Peyer's patch (tissue), 4 donors: ENCODE measurements at regions not wholly inside any gene's neighbourhood (a gene's known extent, or its start where the extent isn't known, plus 50 kb on each side); places are given as distances from the start of the nearest gene placed in this dataset.

Experiments used
- CTCF ChIP-seq, 6 experiments: fragments of 450-650 bp in 4 of 6; fragments of 200-600 bp in 2 of 6; sonication (generic) in 1 of 6; IDR thresholded peaks; one replicate each; pipeline ENCODE4 v1.5.1; 2017 to 2019; ENCODE audit warnings: antibody characterized with exemption in 6 of 6, mild to moderate bottlenecking in 3 of 6, moderate library complexity in 1 of 6
- POLR2A ChIP-seq, 2 donors: fragments of 450-650 bp; IDR thresholded peaks; one replicate each; pipeline ENCODE4 v1.5.1; 2017; ENCODE audit warnings: antibody characterized with exemption in 2 of 2, mild to moderate bottlenecking in 2 of 2, moderate library complexity in 2 of 2

DNA sequence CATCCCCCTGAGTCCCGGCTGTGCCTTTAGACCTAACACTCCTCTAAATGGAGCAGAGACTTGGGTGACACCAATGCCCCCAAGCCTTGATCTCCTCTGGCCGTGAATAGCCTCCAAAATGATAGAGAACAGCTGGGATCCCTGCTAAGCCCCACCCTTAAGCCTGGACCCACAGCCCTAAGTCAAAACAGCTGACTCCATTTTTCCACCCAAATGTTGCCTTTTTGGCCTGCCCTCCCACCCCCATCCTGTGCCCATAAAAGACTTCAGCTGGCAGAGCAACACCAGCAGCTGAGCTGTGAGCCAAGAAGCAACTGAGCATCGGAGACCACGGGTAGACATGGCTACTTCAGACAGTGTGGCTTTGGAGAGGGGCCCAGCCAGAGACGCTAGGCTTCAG, 420.8 kb downstream of the NPHP4 start:
- no peak for TF ChIP-seq POLR2A (IDR thresholded peaks at IDR 0.05)
- no peak for TF ChIP-seq CTCF (IDR thresholded peaks at IDR 0.05)
